ENCODE measurements at regions not wholly inside any gene's neighbourhood (a gene's known extent, or its start where the extent isn't known, plus 50 kb on each side); places are given as distances from the start of the nearest gene placed in this dataset.

DNA sequence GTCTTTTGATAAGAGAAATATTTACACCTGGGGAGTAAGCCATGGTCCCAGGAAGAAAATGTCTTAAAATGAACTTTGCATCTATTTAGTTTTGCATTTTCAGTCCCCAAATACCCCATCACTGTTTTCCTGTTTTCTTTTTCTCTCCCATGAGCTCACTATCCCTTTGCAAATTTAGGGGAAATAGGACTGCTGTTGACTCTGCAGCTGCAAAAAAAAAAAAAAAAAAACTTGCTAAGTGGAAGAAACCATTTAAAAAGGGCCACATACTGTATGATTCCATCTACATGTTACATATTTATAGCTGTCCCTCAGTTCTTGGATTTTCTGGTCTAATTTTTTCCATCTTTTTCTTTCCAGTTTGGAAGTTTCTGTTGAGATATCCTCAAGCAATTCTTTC lies 98.2 kb upstream of the SERP2 start:
- H3K36me3 ChIP-seq = no peaks in the 10 kb centered on the region
- TF ChIP-seq, protein P1, sequence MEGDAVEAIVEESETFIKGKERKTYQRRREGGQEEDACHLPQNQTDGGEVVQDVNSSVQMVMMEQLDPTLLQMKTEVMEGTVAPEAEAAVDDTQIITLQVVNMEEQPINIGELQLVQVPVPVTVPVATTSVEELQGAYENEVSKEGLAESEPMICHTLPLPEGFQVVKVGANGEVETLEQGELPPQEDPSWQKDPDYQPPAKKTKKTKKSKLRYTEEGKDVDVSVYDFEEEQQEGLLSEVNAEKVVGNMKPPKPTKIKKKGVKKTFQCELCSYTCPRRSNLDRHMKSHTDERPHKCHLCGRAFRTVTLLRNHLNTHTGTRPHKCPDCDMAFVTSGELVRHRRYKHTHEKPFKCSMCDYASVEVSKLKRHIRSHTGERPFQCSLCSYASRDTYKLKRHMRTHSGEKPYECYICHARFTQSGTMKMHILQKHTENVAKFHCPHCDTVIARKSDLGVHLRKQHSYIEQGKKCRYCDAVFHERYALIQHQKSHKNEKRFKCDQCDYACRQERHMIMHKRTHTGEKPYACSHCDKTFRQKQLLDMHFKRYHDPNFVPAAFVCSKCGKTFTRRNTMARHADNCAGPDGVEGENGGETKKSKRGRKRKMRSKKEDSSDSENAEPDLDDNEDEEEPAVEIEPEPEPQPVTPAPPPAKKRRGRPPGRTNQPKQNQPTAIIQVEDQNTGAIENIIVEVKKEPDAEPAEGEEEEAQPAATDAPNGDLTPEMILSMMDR (IDR thresholded peaks at IDR 0.05) = no peak
- peaks cover 0 to 56% (median 39%) of the 10 kb centered on the region in 4 donors for H3K4me1 ChIP-seq
- H3K4me3 ChIP-seq = no peak overlapping the region
- peak overlapping the region; percentile 79 to 83 for H3K27ac ChIP-seq
- no peaks in the 10 kb centered on the region for H3K9me3 ChIP-seq
- intact Hi-C loops (cut with DNase I; ENCODE audit: low total_unique reads) = no loop called here
- H3K27me3 ChIP-seq = no peaks in the 10 kb centered on the region
- DNase-seq = no peak

DNA sequence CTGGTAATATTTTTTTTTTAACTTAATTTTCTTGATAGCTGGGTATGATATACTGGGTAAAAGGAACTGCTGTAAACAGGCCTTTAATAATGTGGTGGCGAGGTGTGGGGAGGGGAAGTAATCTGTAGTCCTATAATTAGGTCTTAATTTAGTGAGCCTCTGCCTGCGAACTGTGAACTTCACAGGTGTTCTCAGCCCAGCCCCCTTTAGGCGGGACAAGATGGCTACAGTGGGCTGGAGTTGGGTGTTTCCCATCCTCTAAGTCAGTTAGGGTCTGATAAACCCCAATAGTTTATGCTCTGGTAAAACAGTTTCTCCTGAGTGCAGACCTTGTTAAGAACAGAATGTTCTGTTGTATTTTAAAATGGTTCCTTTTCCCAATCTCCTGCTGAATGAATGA lies 97.6 kb upstream of the SERP2 start:
- H3K36me3 ChIP-seq = no peaks in the 10 kb centered on the region
- H3K27me3 ChIP-seq = no peaks in the 10 kb centered on the region
- no peak for DNase-seq
- H3K27ac ChIP-seq = peak overlapping the region; percentile 79 to 83
- TF ChIP-seq, protein P1 (IDR thresholded peaks at IDR 0.05) = no peak
- intact Hi-C loops (cut with DNase I; ENCODE audit: low total_unique reads) = no loop called here
- H3K4me3 ChIP-seq = no peak overlapping the region
- no peaks in the 10 kb centered on the region for H3K9me3 ChIP-seq
- peaks cover 0 to 49% (median 33%) of the 10 kb centered on the region in 4 donors for H3K4me1 ChIP-seq

DNA sequence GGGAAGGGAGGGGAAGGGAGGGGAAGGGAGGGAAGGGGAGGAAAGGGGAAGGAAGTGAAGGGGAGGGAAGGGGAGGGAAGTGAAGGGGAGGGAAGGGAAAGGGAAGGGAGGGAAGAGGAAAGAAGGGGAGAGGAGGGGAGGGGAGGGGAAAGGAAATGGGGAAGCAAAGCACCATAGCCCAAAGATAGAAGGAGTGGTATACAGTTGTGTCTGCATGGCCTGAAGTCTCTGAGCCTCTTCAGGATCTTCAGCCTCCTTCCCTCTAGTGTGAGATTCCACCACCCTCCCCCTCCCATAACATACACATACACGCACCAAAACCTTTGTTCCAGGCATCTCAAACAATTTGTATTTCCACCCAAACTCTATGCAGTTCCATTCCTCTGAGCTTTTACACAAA lies 96.2 kb upstream of the SERP2 start:
- no peak for DNase-seq
- intact Hi-C loops (cut with DNase I; ENCODE audit: low total_unique reads) = no loop called here
- TF ChIP-seq, protein P1 (IDR thresholded peaks at IDR 0.05) = no peak

DNA sequence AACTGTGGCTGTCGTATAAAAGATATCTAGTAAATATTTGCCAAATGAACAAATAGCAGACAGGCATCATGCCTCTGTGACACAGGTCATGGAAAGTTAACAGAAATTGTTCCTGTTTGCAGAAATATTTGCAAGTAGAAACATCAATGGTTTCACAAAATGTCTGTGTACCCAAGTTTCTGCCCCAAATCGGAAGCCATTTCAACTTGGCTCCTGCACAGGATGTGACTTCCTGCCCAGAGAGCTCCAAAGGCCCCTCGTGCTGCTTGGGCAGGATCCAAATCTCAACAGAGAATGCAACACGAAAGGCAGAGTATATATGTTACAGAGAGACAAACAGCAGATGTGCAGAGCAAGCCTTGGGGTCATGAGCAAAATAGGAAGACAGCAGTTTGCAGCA lies 95.5 kb upstream of the SERP2 start:
- Histone ChIP-seq H3K4me3 (no peak overlapping the region), H3K27me3 (no peaks in the 10 kb centered on the region), H3K27ac (no peak overlapping the region), H3K4me1 (peaks cover 0 to 28% (median 16%) of the 10 kb centered on the region in 4 donors), H3K9me3 (no peaks in the 10 kb centered on the region), H3K36me3 (no peaks in the 10 kb centered on the region)
- TF ChIP-seq, protein P1 (IDR thresholded peaks at IDR 0.05) = no peak
- DNase-seq = no peak
- intact Hi-C loops (cut with DNase I; ENCODE audit: low total_unique reads) = no loop called here

More for the DNA sequence above, 96.2 kb upstream of the SERP2 start:
- no peaks in the 10 kb centered on the region for H3K36me3 ChIP-seq
- H3K4me1 ChIP-seq = peaks cover 0 to 35% (median 21%) of the 10 kb centered on the region in 4 donors
- H3K4me3 ChIP-seq = no peak overlapping the region
- H3K27me3 ChIP-seq = no peaks in the 10 kb centered on the region
- no peak overlapping the region for H3K27ac ChIP-seq
- no peaks in the 10 kb centered on the region for H3K9me3 ChIP-seq

DNA sequence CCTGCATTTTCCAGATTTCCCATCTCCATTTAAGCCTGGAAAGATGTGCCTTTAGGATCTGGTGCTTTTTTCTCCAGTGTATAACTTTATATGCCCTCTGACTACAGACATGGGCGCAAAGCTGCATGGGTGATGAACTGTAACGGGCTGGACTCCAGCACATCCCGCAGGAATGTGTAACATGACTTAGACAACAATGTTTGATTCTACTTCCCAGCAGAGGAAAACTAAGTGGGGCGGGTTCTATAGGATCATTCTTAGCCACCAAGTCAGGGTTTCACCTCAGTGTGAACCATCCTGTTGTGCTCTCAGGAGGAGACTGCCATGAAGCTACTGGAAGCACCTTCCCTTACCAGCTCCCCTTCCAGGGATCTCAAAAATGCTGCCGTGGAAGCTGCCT lies 93.2 kb upstream of the SERP2 start:
- intact Hi-C loops (cut with DNase I; ENCODE audit: low total_unique reads) = no loop called here
- DNase-seq = no peak
- H3K27me3 ChIP-seq = no peaks in the 10 kb centered on the region
- H3K36me3 ChIP-seq = no peaks in the 10 kb centered on the region
- TF ChIP-seq, protein P1 (IDR thresholded peaks at IDR 0.05) = no peak
- H3K4me3 ChIP-seq = no peak overlapping the region
- no peak overlapping the region for H3K27ac ChIP-seq
- H3K9me3 ChIP-seq = no peaks in the 10 kb centered on the region
- peaks cover 0 to 7% (median 0%) of the 10 kb centered on the region in 4 donors for H3K4me1 ChIP-seq

Measured in tibial artery (tissue), 4 donors.